Nephron (organoid): ENCODE measurements at regions not wholly inside any gene's neighbourhood (a gene's known extent, or its start where the extent isn't known, plus 50 kb on each side); places are given as distances from the start of the nearest gene placed in this dataset.

ENCODE experiments used
- H3K27ac Mint-ChIP-seq, 3 experiments: 2 replicates each; pipeline ENCODE4 v1.8.0; 2020; ENCODE audit warnings: mixed read lengths in 3 of 3, mild to moderate bottlenecking in 2 of 3, moderate library complexity in 1 of 3
- H3K27me3 Mint-ChIP-seq: 2 replicates; pipeline ENCODE4 v1.8.0; 2021; ENCODE audit warnings: low read depth, mild to moderate bottlenecking, moderate library complexity, mixed read lengths
- H3K36me3 Mint-ChIP-seq: 2 replicates; pipeline ENCODE4 v1.8.0; 2020; ENCODE audit warnings: low read depth, mixed read lengths
- H3K4me1 Mint-ChIP-seq: 2 replicates; pipeline ENCODE4 v1.8.0; 2020; ENCODE audit warnings: mixed read lengths
- H3K4me3 Mint-ChIP-seq, 3 experiments: 2 replicates each; pipeline ENCODE4 v1.8.0; 2020; ENCODE audit warnings: mild to moderate bottlenecking in 3 of 3, mixed read lengths in 3 of 3, moderate library complexity in 2 of 3
- H3K9me3 Mint-ChIP-seq: 2 replicates; pipeline ENCODE4 v1.8.0; 2020; ENCODE audit warnings: mixed read lengths
- TF ChIP-seq, protein P1 (sequence below), 3 experiments: fragments of 200-600 bp; sonication (generic); IDR thresholded peaks; one replicate each; pipeline ENCODE4 v1.5.0; 2021; ENCODE audit warnings: antibody characterized with exemption in 3 of 3; ENCODE audit not compliant: unreplicated experiment in 3 of 3

DNA sequence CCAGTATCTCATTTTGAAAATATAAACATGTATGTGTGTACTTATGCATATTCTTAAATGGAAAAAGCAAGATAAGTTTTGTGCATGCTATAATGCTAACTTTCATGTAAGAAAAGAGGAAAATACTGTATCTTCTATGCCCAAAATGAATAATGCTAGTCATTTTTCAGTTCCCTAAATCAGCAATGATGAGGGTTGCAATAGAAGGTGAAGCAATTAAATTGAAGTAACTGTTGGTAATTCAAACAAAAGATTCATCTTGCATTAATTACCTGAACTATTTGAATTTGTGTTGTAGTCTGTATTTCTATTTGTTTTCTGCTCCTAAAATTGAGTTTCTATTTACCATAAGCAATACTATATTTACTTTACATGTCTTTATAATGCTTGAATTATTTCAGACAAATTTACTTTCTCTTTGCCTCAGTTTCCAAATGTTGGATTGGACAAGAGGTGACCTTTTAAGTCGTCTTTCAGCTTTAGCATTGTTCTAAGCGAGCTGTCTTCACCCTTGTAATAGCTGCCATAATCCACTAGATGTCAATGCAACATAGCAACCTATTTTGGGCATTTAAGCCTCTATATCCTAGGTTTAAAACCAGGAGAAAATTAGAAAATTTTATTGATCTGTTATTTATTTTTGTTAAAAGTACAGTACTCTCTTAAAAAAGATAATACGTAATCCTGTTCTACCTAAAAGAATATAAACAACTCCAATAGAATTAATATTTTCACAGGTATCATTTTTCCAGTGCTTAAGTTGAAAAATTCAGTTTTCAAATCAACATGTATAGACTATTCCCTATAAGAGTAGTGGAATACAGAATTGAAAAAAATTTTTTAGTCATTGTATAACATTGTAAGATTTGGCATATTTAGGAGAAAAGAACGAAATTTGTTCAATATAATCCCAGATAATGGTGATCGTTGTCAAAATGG lies 52.3 kb upstream of the IFNGR1 start:
- TF ChIP-seq, protein P1, sequence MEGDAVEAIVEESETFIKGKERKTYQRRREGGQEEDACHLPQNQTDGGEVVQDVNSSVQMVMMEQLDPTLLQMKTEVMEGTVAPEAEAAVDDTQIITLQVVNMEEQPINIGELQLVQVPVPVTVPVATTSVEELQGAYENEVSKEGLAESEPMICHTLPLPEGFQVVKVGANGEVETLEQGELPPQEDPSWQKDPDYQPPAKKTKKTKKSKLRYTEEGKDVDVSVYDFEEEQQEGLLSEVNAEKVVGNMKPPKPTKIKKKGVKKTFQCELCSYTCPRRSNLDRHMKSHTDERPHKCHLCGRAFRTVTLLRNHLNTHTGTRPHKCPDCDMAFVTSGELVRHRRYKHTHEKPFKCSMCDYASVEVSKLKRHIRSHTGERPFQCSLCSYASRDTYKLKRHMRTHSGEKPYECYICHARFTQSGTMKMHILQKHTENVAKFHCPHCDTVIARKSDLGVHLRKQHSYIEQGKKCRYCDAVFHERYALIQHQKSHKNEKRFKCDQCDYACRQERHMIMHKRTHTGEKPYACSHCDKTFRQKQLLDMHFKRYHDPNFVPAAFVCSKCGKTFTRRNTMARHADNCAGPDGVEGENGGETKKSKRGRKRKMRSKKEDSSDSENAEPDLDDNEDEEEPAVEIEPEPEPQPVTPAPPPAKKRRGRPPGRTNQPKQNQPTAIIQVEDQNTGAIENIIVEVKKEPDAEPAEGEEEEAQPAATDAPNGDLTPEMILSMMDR (IDR thresholded peaks at IDR 0.05; ENCODE audit: unreplicated experiment in 3 of 3), result peak; percentile 88 to 92 (median 92)
- Mint-ChIP-seq H3K9me3 (no peaks in the 10 kb centered on the region), H3K4me1 (no peaks in the 10 kb centered on the region), H3K4me3 (no peak overlapping the region), H3K27me3 (peaks cover 7% of the 10 kb centered on the region), H3K27ac (no peak overlapping the region), H3K36me3 (no peaks in the 10 kb centered on the region)

GRCh38 chr6:137269803-137270202 lies 50.6 kb upstream of the IFNGR1 start:
- peaks cover 7% of the 10 kb centered on the region for H3K27me3 Mint-ChIP-seq

GRCh38 chr6:137269347-137269746 lies 50.2 kb upstream of the IFNGR1 start:
- Mint-ChIP-seq H3K9me3 (peaks cover 3% of the 10 kb centered on the region), H3K27ac (no peak overlapping the region), H3K27me3 (peaks cover 8% of the 10 kb centered on the region), H3K36me3 (no peaks in the 10 kb centered on the region), H3K4me3 (no peak overlapping the region), H3K4me1 (no peaks in the 10 kb centered on the region)
- TF ChIP-seq, protein P1 (IDR thresholded peaks at IDR 0.05; ENCODE audit: unreplicated experiment in 3 of 3), result no peak

More at GRCh38 chr6:137269803-137270202, 50.6 kb upstream of the IFNGR1 start:
- no peaks in the 10 kb centered on the region for H3K36me3 Mint-ChIP-seq
- TF ChIP-seq, protein P1 (IDR thresholded peaks at IDR 0.05; ENCODE audit: unreplicated experiment in 3 of 3), result no peak
- no peak overlapping the region for H3K27ac Mint-ChIP-seq
- no peak overlapping the region for H3K4me3 Mint-ChIP-seq
- H3K9me3 Mint-ChIP-seq, result peaks cover 3% of the 10 kb centered on the region
- no peaks in the 10 kb centered on the region for H3K4me1 Mint-ChIP-seq
